Hepatic stellate cell (primary cell): ENCODE measurements at regions not wholly inside any gene's neighbourhood (a gene's known extent, or its start where the extent isn't known, plus 50 kb on each side); places are given as distances from the start of the nearest gene placed in this dataset.
A peak's percentile ranks its signal among the peaks of the same experiment; 100 is the strongest.

ENCODE experiments used
- DNase-seq: peaks from one replicate; pipeline ENCODE4 v3.0.0; 2011; ENCODE audit warnings: low spot score

DNA sequence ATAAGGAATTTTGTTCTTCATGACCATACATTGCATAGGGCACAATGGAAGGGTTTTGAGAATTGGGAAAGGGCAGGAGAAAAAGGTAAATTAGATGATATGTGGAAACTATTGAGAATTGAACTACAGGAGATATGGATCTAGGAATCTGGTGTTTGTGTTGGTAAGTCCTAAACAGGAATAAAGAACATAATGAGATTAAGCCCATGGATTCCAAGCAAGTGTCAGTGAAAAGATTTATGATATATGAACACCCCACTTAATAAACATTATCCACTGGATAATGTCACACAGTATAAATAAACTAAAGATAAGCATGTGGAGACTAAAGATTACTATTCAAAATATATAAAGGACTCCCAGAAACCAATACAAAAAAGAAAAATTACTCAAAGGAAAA, 98.2 kb downstream of the TNFSF18 start:
- DNase-seq = no peak

DNA sequence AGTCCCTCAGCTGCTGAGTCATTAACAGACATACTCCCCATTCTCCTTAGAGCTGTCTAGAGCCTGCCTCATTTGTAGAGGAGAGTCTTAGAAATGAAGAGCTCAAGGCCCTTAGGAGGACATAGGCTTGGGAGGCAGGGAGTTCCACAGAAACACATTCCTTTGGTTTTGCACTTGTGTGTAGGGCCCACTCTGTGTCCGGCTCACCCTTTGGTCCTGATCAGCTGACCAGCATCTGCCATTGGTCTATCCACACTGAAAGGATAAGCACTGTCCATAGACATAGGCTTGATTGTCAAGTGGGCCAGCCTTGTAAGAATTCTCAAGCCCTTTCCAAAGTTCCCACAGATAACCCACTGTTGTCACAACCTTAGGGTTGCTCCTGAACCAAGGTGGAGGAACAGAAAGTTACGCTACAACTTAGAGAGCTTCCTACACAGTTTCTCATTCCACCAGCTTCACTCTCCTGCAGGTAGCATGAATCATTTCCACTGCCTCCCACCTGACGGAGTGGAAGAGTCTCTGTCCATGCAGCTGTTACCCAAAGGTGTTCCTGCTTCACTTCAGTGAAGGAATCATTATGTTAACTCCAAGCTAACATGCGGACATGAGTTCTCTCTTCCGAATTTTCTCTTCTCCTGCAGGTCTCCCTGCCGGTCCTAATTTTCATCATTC, 96.1 kb downstream of the TNFSF18 start:
- no peak for DNase-seq

DNA sequence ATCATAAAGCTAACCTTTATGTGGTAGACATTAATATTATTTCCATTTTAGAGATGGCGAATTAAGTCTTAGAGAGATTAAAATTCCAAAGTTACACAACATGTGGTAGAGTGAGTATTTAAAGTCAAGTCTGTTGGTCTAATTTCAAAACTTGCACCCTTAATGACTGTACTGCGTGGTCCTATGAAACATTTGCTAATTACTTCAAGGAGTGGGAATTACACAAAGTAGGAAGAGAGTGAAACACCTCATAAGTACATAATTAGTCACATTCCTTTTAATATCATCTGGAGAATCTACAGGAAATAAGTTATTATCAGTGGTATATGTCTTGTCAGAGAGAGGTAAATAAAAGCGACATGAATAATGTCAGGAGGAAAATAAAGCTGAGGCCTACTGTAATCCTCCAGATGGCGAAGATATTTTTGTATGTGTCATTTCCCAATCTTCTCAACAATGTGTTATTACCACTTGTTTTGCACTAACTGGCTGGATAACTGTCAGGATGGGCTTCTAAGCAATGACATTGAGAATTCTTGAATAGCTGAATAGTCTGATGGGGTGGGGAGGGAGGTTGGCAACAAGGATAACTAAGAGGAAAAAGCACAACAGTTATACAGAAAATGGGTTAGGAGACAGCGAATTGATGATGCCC, 95.5 kb downstream of the TNFSF18 start:
- no peak for DNase-seq

DNA sequence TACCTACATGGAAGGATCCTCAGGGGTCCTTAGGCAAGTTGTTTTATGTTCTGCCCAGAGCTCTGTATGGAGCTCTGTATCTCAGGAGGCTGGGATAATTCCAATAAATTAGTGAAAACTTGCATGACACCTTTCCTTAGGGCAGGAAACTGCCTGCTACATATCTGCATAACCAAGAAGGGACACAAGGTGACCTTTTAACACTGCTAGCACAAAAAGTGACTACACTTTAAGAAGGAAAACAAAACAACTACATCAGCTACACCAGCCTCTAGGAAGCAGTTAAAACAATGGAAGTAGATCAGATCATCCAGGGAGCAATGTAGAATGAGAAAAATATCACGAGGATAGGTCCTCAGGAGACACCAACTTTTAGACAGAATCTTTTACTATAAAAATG, 93.9 kb downstream of the TNFSF18 start:
- DNase-seq = no peak

DNA sequence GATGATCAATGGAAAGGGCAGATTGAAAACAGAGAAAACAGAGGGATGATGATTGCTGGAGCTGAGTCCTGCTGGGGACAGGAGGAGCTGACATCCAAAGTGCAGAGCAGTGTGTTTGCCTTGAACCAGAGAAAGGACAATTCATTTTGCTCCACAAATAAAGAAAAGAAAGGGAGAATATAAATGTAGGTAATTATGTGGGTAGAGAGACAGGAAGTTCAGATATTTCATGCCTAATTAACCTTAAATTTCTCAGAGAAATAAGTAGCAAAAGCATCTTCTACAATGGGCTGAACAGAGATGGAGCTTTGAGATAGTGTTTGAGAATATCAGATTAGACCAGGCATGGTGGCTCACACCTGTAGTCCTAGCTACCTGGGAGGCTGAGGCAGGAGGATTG, 93.2 kb downstream of the TNFSF18 start:
- no peak for DNase-seq

DNA sequence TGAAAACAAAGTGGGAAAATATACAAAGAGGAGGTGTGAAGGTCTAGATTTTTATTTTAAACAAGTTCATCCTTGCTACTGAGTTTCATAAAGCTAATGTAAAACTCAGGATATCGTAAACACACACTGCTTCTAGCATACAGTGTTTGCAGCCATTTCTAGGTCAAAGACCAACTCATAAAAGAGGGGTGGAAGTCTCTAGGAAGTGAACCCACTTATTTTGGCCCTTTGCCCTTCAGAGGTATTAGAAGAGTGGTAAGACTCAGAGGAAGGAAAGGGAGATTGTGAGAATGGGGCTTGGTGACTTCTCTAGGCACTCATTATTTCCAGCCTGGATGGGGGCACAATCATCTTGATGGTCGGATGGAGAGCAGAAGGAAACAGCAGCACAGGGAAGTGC, 91.2 kb downstream of the TNFSF18 start:
- DNase-seq = no peak

DNA sequence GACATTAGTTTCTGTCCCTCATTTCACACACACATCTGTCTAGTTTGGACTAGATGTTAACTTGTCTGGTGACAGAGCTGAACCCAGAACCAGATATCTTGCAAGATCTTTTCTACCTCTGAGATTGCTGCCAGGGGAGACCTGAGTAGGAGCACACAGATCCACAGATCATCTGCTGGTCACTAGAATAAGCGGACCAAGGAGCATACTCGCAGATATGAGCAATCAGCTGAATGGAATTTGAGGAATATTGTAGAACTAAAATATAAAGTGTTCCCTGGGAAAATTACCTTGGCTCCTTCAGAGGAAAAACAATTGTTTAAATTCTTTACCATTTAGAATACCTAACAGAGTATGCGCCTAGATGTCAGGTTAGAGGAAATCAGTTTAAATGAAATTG, 90.7 kb downstream of the TNFSF18 start:
- DNase-seq = no peak

DNA sequence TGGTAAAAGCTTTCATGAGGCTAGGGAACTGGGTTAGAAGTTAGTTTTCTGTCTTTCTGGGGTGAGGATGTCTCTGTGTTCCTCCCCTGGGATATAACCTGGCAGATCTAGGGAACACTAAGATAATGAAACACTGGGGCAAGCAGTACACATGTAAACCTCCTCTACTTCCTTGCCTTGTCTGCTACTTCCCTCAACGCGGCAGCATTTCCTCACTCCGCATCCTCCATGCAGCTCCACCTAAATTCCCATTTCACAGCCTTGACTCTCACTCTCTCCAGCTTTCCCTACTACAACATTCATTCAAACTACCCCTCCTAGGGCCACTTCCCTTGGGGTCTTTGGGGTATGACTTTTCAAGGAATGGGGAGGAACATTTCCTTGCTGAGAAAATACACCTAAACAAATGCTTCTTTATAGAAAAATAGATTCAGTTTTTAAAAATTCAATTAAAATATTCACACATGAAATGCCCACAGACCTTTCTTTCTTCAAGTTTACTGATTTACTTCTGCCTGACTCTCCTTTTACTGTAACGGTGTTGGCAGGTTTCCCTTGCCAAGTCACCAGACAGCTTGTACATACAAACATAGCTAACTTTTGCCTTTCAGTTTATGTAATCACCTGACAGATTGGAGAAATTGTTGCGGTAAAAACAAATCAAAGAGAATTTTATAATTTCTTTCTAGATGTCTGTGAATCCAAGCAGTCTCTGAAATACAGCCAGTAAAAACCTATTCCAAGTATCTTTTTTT, 90.1 kb downstream of the TNFSF18 start:
- no peak for DNase-seq

DNA sequence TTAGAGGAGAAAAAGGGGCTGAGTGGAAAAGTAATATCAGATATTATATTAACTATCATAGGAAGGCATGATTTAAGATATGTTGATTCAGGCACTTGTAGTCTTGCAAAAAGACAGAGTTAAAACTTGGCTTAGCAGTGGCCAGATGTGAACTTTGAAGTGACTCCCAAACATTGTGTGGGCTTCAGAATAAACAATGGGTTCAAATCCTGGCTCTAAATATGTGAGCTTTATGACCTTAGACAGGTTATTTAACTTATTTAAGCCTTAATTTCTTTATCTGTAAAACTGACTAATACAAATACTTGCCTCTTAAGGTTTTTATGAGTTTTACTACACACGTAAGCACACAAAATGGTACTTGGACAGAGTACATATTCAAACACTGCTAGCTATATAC, 85.9 kb downstream of the TNFSF18 start:
- no peak for DNase-seq

DNA sequence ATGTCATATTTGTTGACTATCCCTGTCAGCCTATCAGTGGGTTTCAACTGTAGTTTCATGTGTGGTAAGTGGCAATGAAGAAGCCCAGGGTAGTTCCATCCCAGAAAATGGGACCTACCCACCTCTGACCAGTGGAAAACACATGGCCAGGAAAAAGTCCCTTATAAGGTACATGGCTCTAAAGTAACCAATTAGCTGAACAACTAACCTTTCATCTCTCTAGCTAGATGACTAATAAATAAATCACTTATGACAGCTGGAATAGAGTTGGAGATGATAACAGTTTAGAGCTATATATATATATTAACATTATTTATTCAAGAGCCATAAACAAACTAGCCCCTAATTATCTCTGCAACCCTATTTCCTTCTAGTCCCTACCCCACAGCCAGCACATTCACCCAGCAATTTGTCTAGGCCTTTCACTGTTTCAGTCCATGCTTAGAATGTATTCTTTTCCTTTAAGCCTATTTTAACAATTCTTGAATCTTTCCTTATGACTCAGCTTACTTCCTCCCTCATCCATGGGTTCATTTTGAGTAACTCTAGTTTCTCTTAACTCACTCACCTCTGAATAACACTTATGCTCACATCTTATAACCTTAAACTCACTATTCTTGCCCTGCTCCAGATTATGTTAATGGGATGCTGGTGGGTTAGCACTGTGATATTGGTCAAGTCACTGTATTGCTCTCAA, 83.7 kb downstream of the TNFSF18 start:
- DNase-seq = no peak

DNA sequence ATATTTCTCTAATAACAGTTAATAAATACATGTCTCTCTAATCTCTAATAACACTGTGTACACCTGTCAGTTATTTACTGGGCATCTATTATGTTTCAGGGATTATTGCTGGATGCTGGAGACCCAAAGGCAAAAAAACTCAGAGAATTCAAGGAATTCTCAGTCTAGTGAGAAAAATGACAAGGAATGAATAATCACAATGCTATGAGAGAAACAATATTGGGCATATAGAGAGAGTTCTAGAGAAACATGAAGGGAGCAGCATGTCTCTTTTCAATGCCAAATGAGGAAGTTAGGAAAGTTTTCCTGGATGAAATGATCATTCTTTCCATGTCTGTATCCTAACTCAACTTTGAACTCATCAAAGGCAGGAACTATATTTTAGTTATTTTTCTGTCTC, 82.8 kb downstream of the TNFSF18 start:
- DNase-seq = no peak

DNA sequence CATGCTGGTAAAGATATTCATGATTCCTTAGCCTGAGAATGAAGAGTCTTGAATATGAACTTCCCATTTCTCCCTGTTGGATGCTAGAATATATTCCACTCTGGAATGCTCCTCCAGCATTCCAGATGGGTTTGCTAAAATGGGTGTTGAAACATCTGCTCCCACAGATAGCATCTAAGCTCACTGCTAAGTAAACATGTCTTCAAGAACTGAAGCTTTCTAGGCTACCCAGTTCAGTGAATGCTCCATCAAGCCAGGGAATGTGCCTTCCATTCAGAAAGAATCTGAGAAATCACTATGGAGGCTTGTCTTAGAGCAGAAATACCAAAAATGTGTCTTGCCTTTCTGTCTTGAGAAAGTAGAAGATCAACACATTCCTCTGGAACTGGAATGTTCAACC, 81.1 kb downstream of the TNFSF18 start:
- DNase-seq = peak; percentile 54

DNA sequence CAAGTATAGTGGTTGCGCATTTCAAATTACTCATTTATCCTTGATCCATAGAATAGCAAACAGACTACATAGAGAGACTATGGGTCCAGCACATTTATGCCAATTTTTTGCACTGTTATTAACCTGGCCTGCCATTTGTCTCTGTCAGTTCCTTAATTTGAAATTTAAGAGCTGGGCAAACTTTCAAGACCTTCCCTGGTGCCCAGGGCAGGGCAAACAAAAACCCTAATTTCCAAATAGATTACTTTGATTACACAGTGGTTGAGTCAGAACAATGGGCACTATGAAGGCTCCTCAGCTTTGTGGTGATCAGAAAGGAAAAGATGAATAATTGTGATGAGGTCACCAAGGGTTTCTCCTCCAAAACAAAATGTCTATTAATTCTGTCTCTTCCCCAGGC, 80.6 kb downstream of the TNFSF18 start:
- DNase-seq = no peak

DNA sequence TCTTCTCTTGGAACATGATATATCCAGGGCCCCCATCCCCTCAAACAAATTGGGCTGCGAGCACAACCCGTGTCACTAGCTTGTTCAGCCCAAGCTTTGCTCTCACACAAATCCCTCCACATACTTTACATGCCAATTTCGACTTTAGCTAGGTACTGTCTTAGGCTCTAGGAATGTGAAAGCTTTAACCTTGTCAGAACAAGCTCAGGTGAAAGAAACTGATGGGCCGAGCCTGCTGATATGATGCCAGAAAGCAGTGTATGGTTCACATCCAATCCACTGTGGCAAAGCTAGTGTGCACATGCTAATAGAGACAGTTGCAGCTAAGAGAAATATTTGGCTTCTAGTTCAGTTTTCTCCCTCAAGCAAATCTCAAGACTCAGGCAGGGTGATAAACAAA, 79.5 kb downstream of the TNFSF18 start:
- DNase-seq = no peak

DNA sequence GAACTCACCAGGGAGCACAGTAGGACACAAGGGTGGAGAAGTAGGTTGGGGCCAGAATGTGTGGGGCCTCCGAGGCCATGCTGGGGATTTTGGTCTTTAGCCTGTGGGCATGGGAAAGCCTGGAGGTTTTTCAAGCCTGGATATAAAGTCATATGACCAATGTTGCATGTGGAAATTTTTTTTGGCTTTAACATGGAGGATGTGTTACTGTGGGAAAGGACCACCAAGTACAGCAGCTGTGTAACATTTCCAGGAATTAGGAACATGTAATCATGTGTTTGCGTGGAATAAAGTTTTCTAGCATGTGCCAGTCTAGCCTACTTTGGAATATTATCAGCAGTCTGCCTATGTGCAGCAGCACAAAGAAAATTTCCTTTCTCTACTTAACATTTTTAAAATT, 78.5 kb downstream of the TNFSF18 start:
- DNase-seq = no peak

DNA sequence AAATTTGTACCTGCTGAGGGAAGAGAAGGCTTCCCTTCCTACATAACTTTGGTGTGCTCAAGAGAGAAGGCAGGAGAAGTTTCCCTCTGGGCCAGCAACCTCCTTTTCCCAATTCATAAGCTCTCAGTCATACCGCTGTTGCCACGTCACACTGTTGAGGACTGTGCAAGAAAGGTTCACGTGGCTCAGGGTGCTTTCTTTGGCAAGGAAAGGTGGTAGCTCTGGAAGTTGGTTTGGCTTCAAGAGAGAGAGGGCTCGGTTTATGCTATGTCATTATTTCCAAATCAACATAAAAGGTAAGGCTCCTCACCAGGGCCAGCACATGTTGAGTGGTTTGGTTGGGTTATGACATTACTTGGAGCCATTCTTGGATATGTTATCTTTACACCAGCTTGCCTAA, 77.3 kb downstream of the TNFSF18 start:
- DNase-seq = no peak

DNA sequence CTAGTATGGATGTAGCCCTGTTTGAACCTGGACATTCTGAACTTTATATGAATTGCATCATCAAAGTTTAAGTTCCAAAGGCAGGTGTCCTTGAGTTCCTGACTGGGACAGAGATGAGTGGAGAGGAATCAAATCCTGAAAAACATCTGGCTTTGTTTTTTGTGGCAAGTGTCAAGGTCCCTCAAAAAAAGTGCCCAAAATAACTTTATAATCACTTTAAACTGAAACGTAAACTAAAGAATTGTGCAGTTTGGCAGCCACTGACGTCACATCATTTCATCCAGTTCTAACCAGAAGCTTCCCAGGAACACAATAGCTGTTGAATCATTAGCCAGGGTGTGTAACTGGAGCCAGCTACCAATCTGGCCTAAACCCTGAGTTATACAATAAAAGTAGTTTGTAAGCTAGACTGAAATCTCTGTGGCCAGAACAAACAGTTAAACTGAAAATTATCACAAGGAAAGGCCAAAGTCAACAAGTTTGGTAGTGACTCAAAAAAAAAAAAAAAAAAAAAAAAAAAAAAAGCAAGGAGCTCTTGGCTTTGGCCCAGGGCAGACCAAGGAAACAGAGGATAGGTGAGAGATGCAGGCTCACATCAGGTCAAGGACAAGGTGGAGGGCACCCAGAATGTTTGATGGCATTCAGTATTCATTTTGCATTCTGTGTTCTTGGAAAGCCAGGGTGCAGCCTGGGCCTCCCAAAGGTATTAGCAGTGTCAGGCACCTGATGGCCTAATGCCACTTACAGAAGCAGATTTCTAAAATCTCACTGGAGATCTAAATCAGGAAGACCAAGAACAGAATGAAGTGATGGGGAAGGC, 74.3 kb downstream of the TNFSF18 start:
- no peak for DNase-seq

DNA sequence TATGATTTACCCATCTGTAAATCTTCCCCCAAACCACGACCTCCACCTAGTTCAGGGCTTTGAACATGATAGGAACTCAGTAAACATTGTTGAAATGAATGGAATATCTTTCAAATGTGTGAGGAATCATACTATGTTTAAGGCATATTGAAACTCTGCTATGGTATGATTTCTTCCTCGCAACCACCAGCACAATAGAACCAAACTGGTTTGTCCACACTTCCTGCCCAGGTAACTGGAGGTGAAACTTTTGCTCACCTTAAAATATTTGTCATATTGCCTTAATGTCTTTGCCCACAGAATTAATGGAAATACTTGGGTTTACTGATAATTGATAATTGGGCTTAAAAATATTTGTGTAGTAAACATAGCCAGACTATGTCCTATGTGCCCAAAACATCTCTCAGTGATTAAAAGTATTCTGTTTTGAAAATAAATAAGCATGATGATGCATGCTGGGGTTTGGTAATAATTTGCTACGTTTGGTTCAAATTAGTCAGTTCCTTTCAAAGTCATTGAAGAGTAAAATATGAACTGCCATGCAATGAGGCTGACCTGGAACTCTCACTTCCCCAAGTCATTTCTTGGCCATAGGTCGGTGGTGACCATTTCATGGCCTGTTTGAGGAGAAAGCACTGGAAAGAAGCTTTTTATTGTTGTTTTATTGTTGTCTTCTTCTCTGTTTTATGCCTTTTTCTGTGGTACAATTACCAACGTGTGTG, 73.3 kb downstream of the TNFSF18 start:
- no peak for DNase-seq

DNA sequence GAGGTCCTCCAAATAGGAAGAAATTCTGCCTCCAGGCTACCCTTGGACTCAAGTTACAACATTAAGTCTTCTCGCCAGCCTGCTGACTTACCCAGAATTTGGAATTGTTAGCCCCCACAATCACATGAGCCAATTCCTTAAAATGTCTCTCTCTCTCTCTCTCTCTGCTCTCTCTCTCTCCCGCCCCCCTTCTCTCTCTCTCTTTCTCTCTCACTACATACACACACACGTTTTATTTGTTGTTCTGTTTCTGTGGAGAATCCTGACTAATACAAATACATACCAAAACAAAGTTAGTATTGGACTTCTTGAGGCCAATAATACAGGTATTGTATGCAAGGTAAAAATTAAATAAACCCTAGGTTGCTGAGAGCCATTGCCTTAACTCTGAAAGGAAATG, 72.1 kb downstream of the TNFSF18 start:
- DNase-seq = no peak

DNA sequence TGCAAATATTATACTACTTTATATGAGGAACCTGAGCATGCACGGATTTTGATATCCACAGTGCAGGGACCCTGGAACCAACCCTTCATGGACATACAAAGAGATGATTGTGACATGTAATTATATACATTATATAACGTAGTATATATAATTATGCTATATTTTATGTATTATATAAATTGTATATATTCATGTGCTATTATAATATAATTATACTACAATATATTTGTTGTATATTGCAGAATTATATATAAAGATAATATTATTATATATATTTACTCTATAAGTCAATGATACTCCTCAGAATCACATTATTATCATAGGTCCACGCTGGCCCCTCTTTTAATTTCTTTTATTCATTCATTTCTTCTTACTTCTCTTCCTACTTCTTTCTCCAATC, 70.9 kb downstream of the TNFSF18 start:
- DNase-seq = no peak

DNA sequence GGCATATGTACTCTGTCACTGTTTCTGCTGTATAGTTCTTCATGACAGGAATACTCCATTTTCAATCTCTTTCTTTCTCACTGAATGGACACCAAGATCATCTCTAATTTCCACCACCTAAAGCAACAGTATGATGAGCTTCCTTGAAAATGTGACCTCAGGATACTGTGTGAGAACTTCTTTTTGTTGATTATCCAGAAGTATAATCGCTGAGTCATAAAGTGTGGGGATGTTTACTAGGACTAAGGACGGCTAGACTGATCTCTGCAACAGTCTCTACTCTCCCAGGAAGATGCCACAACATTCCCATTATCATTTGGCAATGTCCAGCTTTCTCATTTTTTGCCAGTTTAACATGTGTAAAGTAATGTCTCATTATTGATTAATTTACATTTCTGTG, 70.3 kb downstream of the TNFSF18 start:
- DNase-seq = no peak
